HCT116 (cell line): ENCODE measurements at regions not wholly inside any gene's neighbourhood (a gene's known extent, or its start where the extent isn't known, plus 50 kb on each side); places are given as distances from the start of the nearest gene placed in this dataset.

Experiments
- ATAC-seq: fragments of 200-7000 bp; cut with Tn5 transposase; 2 replicates; pipeline ENCODE4 v1.9.1; 2020; ENCODE audit warnings: mild to moderate bottlenecking, moderate library complexity
- BruUV-seq: library from RNA; stranded (reverse); fragments of 400-500 nt; replicated peaks from 2 replicates; lab custom pipeline; 2021; lab: Mats Ljungman, UMichigan
- CTCF ChIA-PET: fragments of 300-600 bp; sonication (Branson Sonifier 250); formaldehyde crosslinking; loops from one replicate; lab custom pipeline; 2021; ENCODE audit warnings: antibody characterized with exemption; lab: Charles Lee
- POLR2A ChIA-PET: fragments of 300-600, 350-600 bp; sonication (Branson Sonifier 250); formaldehyde crosslinking; loops from one replicate; lab custom pipeline; 2021; ENCODE audit warnings: antibody characterized with exemption; lab: Charles Lee
- RAD21 ChIA-PET, 2 experiments: fragments of 300-600 bp; sonication (Branson Sonifier 250); formaldehyde crosslinking; loops; one replicate each; lab custom pipeline; 2023; ENCODE audit warnings: low total read pairs in 2 of 2; ENCODE audit not compliant: uncharacterized antibody in 2 of 2, unreplicated experiment in 2 of 2, low non-redundant PET in 1 of 2; lab: Charles Lee
- DNase-seq: peaks from one replicate; pipeline ENCODE4 v3.0.0-alpha.2; 2010; ENCODE audit warnings: low read depth, low spot score
- H2AFZ ChIP-seq: fragments of 200-600 bp; shearing (Covaris generic), sonication (generic); 2 replicates; pipeline ENCODE4 v1.6.1; 2017; ENCODE audit warnings: low read depth, mixed run types, mixed read lengths, antibody characterized with exemption, low read length; ENCODE audit not compliant: poor library complexity, severe bottlenecking
- H3K27ac ChIP-seq: 2 replicates; pipeline ENCODE4 v1.5.1; 2012; ENCODE audit warnings: low read depth, low read length
- H3K27me3 ChIP-seq: fragments of 200-600 bp; sonication (generic); 2 replicates; pipeline ENCODE4 v1.6.1; 2016; ENCODE audit warnings: mixed run types, low read length, mixed read lengths; ENCODE audit not compliant: insufficient read depth
- H3K36me3 ChIP-seq, 2 experiments: fragments of 200-500 bp in 1 of 2; fragments of 200-600 bp in 1 of 2; sonication (Bioruptor generic) in 1 of 2; sonication (generic) in 1 of 2; 2 replicates each; pipeline versions ENCODE4 v1.5.1 to v1.6.1; 2014 to 2016; ENCODE audit warnings: low read length in 2 of 2, inconsistent platforms in 1 of 2, mixed read lengths in 1 of 2, mixed run types in 1 of 2; ENCODE audit not compliant: insufficient read depth in 2 of 2, control insufficient read depth in 1 of 2
- H3K4me1 ChIP-seq, 2 experiments: fragments of 200-600 bp in 1 of 2; sonication (generic) in 1 of 2; 2 replicates each; pipeline versions ENCODE4 v1.5.1 to v1.6.1; 2012 to 2017; ENCODE audit warnings: low read length in 2 of 2, inconsistent platforms in 1 of 2, mild to moderate bottlenecking in 1 of 2, mixed read lengths in 1 of 2, mixed run types in 1 of 2, moderate library complexity in 1 of 2; ENCODE audit not compliant: insufficient read depth in 2 of 2, control insufficient read depth in 1 of 2
- H3K4me2 ChIP-seq: fragments of 200-600 bp; sonication (generic); 2 replicates; pipeline ENCODE4 v1.6.1; 2017; ENCODE audit warnings: mixed run types, low read length, mixed read lengths
- H3K4me3 ChIP-seq, 2 experiments: fragments of 200-600 bp in 1 of 2; sonication (generic) in 1 of 2; replicated peaks in 1 of 2; 2 replicates each; pipeline ENCODE4 v1.5.1; 2011 to 2016; ENCODE audit warnings: low read length in 2 of 2, control low read depth in 1 of 2, low read depth in 1 of 2, mild to moderate bottlenecking in 1 of 2, mixed read lengths in 1 of 2, mixed run types in 1 of 2
- H3K79me2 ChIP-seq: fragments of 200-600 bp; sonication (generic); 2 replicates; pipeline ENCODE4 v1.6.1; 2017; ENCODE audit warnings: mild to moderate bottlenecking, mixed run types, low read length, moderate library complexity, mixed read lengths; ENCODE audit not compliant: insufficient read depth
- H3K9ac ChIP-seq: fragments of 200-600 bp; sonication (generic); 2 replicates; pipeline ENCODE4 v1.6.1; 2016; ENCODE audit warnings: low read length, mixed read lengths
- H3K9me2 ChIP-seq: fragments of 200-600 bp; sonication (generic), shearing (Covaris generic); 2 replicates; pipeline ENCODE4 v1.6.1; 2017; ENCODE audit warnings: mixed run types, mild to moderate bottlenecking, moderate library complexity; ENCODE audit not compliant: insufficient read depth
- H3K9me3 ChIP-seq, 2 experiments: fragments of 200-500 bp in 1 of 2; fragments of 200-600 bp in 1 of 2; sonication (Bioruptor generic) in 1 of 2; sonication (generic) in 1 of 2; 2 replicates each; pipeline ENCODE4 v1.6.1; 2014 to 2017; ENCODE audit warnings: low read length in 2 of 2, mixed read lengths in 2 of 2, inconsistent platforms in 1 of 2, low read depth in 1 of 2, mild to moderate bottlenecking in 1 of 2, mixed run types in 1 of 2, moderate library complexity in 1 of 2; ENCODE audit not compliant: control insufficient read depth in 1 of 2, insufficient read depth in 1 of 2
- H4K20me1 ChIP-seq: fragments of 200-600 bp; sonication (generic), shearing (Covaris generic); 2 replicates; pipeline ENCODE4 v1.6.1; 2017; ENCODE audit warnings: mixed run types, mild to moderate bottlenecking, moderate library complexity; ENCODE audit not compliant: insufficient read depth
- ATF3 ChIP-seq: IDR thresholded peaks from 2 replicates; pipeline ENCODE4 v1.6.1; 2012
- CEBPB ChIP-seq: IDR thresholded peaks from 2 replicates; pipeline ENCODE4 v1.6.1; 2012; ENCODE audit warnings: low read depth
- JUND ChIP-seq: IDR thresholded peaks from 2 replicates; pipeline ENCODE4 v1.6.1; 2012
- POLR2A ChIP-seq: IDR thresholded peaks from 2 replicates; pipeline ENCODE4 v1.7.0; 2011; ENCODE audit warnings: borderline replicate concordance; ENCODE audit not compliant: insufficient read depth, insufficient read length; ENCODE audit errors: extremely low read depth
- RAD21 ChIP-seq: IDR thresholded peaks from 2 replicates; pipeline ENCODE4 v1.6.1; 2012; ENCODE audit warnings: low read depth, mild to moderate bottlenecking
- SIN3A ChIP-seq: IDR thresholded peaks from 2 replicates; pipeline ENCODE4 v1.6.1; 2012; ENCODE audit warnings: low read depth
- SP1 ChIP-seq: IDR thresholded peaks from 2 replicates; pipeline ENCODE4 v1.6.1; 2012; ENCODE audit warnings: low read depth
- SRF ChIP-seq: IDR thresholded peaks from 2 replicates; pipeline ENCODE4 v1.6.1; 2012; ENCODE audit warnings: low read depth
- TCF7L2 ChIP-seq: IDR thresholded peaks from 2 replicates; pipeline ENCODE4 v1.7.0; 2011; ENCODE audit warnings: borderline replicate concordance, inconsistent platforms; ENCODE audit not compliant: insufficient read depth, insufficient read length; ENCODE audit errors: extremely low read depth
- YY1 ChIP-seq: IDR thresholded peaks from 2 replicates; pipeline ENCODE4 v1.6.1; 2011; ENCODE audit warnings: low read length, low read depth, moderate library complexity, mild to moderate bottlenecking; ENCODE audit not compliant: insufficient replicate concordance; ENCODE audit errors: extremely low read depth
- intact Hi-C: fragments of 100-400 bp; cut with micrococcal nuclease; formaldehyde crosslinking; loops from 2 replicates; pipeline ENCODE4 v1.10.0; 2022

- no peaks in the 10 kb centered on the region for H3K36me3 ChIP-seq
- no peak overlapping the region for H3K9ac ChIP-seq
- TF ChIP-seq RAD21 (no peak), POLR2A (no peak), SIN3A (no peak), TCF7L2 (no peak), JUND (no peak), SP1 (no peak), ATF3 (no peak), YY1 (no peak), CEBPB (no peak), SRF (no peak)
- TF ChIP-seq, all 23 proteins: peak for 0
- Histone ChIP-seq H3K27ac (no peak overlapping the region), H3K4me3 (no peak overlapping the region), H3K9me2 (no peaks in the 10 kb centered on the region), H2AFZ (no peak overlapping the region), H3K27me3 (no peaks in the 10 kb centered on the region), H3K79me2 (no peaks in the 10 kb centered on the region), H3K9me3 (no peaks in the 10 kb centered on the region), H3K4me1 (no peaks in the 10 kb centered on the region), H4K20me1 (no peaks in the 10 kb centered on the region), H3K4me2 (no peak overlapping the region)
- ATAC-seq (no peak), DNase-seq (no peak)
- intact Hi-C loops = no loop called here
- CTCF ChIA-PET = no interaction called here
- POLR2A ChIA-PET = no interaction called here
- no TSS peak for BruUV-seq
- RAD21 ChIA-PET = no interaction called here
These were observed 460.3 kb downstream of the KCTD12 start for GRCh38 chr13:76425935-76426334.

- DNase-seq (no peak), ATAC-seq (no peak)
- ChIA-PET CTCF (no interaction called here), POLR2A (no interaction called here), RAD21 (no interaction called here)
- TF ChIP-seq SRF = no peak
- Histone ChIP-seq H3K79me2 (no peaks in the 10 kb centered on the region), H3K9ac (no peak overlapping the region), H3K36me3 (no peaks in the 10 kb centered on the region), H3K9me2 (no peaks in the 10 kb centered on the region), H3K4me2 (no peak overlapping the region), H4K20me1 (no peaks in the 10 kb centered on the region), H2AFZ (no peak overlapping the region), H3K27ac (no peak overlapping the region), H3K27me3 (no peaks in the 10 kb centered on the region), H3K4me3 (no peak overlapping the region), H3K9me3 (no peaks in the 10 kb centered on the region), H3K4me1 (no peaks in the 10 kb centered on the region)
- no TSS peak for BruUV-seq
- intact Hi-C loops = no loop called here
These were observed 465.2 kb downstream of the KCTD12 start for GRCh38 chr13:76421011-76421410.
